ENCODE measurements at regions not wholly inside any gene's neighbourhood (a gene's known extent, or its start where the extent isn't known, plus 50 kb on each side); places are given as distances from the start of the nearest gene placed in this dataset.
"Not testable (repeated sequence)": the region's sequence is repeated elsewhere in the genome, so short reads cannot be mapped to it uniquely, and the experiment has no call there.

GRCh38 chr20:23299673-23300050 lies 50.9 kb upstream of the NXT1 start:
- DNase-seq: no peak

DNA sequence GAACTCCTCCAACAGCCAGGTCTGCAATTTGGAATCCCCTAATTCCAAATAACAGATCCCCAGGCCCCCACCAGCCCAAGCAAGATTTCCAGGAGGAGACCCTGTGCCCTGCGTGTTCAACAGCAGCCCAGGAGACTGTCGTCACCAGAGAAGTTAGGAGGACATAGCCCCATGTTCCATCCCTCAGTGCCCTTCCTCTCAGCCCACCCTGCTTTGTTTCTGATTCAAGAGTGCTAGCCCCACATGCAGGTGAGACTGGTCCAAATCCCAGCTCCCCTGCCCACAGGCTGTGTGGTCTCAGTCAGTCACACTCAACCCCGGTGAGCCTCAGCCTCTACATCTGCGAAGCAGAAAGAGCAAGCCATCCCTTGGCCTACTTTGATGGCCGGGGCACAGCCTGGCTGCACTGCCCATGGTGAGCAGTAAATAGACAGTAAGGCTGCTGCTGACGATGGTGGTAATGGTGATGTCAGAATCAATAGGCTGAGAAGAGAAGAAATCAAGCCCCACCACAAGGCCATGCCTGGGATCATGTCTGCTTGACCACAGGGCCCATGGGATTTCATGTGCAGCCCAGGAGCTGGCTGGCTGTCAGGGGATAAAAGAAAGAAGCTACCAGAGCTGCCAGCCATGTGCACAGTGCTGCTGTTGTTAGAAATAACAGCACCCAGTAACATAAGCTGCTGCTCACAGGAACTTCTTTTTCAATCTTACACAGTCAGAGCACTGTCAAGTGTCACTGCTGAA lies 51.5 kb upstream of the NXT1 start:
- DNase-seq: peak; percentile 82

- DNase-seq: peak; percentile 7
Observed at GRCh38 chr20:23298155-23298554, 52.4 kb upstream of the NXT1 start.

DNA sequence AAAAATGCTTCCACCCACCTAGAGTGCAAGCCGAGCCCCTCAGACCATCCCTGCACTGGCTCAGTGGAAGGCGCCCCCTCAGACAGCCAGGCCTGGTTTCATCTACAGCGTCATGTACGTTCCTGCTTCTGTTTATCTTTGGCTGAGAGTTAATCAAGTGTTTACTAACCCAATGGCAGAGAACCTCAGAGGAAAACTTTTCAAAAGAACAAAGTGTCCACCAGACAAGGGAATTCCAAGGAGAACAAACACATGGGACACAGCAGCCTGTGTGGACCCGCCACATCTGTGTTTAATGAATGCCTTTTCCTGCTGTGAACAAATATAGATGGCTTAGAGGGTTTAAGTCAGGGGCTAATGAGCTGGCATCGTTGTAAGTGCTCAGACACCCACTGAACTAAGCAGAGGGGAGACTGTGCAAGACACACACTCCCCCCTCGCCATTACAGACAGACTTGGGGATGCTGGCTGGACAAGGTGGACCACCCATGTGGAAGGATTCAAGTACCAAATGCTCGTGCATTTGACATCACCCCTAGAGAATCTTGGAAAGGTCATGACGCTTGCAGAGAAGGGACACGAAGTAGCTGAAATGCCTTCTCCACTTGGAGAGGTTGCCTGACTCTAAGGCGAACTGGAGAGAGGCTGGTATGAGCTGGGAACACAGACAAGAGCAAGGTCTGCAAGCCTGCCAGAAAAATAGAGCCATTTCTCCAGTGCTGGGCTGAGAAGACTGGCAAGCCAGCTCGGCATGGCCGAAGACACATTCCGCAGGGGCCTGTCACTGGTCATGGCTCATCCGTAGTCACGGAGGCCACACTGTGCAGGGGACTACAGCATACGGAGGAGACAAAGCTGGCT lies 53.5 kb upstream of the NXT1 start:
- DNase-seq: peak; percentile 55

- no peak for DNase-seq
Observed at GRCh38 chr20:23295934-23296333, 54.7 kb upstream of the NXT1 start.

DNA sequence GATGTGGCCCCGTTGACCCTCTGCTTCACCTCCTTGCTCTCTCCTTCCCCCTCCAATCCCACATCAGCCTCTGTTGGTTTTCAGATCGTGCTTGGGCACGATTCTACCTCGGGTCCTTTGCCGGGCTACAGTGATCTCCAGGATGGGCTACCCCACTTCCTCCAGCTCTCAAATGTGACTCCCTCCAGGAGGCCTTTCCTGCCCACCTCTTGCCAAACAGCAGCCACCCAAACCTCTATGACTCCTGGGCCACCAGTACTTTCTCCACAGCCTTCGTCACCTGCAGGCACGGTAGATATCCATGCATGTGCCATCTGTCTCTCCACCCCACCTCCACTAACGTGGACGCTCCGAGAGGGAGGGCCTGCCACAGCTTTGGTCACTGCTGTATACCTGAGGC lies 55.9 kb upstream of the NXT1 start:
- no peak for DNase-seq

DNA sequence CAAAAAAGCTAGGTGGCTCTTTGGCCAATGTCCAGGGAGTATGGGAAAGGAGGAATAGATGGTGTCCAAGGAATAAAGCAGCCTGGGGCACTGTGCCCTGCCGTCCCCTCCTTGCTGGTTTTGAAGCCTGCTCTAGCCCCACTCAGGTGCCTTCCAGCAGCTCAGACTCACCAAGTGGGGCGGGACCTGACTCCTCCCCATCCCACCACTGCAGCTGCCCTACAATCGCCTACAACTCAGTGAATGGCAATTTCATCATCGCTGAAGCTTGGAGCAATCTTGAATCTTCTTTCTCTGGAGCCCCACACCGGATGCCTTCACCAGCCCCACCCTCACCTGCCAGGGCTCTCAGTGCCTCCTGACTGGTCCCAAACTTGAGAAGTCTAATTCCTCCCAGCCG lies 56.4 kb upstream of the NXT1 start:
- no peak for DNase-seq

DNA sequence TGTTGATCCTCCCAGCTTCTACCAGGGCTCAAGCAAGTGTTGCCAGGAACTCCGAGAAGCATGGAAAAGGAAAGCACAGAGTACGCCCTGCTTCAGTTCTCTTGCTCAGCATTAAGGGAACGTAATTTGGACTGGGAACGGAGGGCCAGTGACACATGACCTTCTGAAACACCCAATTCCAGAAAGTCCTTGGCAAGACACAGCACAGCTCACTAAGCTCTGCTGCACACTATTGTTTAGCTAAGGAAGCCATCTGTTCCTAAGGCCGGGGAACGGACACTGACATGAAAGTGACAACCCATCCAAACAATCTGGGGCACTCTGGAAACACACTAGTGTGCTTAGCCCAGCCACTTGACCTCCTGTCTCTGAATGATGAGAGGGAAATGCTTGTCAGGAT lies 56.9 kb upstream of the NXT1 start:
- no peak for DNase-seq

DNA sequence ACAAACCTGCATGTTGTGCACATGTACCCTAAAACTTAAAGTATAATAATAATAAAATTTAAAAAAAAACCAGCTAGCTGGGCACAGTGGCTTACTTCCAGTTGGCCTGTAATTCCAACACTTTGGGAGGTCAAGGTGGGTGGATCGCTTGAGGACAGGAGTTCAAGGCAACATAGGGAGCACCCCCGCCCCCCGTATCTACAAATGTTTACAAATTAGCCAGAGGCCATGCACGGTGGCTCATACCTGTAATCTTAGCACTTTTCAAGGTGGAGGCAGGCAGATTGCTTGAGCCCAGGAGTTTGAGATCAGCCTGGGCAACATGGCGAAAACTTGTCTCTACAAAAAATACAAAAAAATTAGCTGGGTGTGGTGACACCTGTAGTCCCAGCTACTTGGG lies 58.3 kb upstream of the NXT1 start:
- not testable (repeated sequence) for DNase-seq

DNA sequence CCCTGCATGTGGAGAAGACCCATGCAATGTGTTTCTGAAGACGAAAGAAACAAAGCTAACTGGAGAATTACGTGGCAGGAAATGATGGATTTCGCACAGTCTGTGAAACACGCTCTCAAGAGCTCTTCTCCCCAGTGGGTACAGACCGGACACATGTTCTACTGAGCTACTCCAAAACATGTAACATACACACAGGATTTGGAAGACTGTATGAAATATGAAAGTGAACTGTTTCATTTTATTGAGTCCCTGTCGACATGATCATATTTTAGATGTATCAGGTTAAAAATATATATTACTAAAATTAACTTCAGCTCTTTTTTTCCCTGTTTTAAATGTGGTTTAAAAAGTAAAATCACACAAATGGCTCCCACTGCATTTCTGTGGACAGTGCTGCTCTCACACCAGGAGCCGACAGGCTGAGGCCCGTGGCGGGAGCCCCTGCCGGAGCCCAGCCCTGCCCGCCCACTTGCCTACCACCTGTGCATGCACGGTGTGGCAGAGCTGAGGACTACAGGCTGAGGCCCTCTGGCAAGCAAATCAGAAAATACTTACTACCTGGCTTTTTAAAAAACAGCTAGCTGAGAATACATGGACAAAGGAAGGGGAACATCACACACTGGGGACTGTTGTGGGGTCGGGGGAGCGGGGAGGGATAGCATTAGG lies 58.9 kb upstream of the NXT1 start:
- peak; percentile 54 for DNase-seq

GRCh38 chr20:23290761-23291574 lies 59.6 kb upstream of the NXT1 start:
- DNase-seq: no peak

DNA sequence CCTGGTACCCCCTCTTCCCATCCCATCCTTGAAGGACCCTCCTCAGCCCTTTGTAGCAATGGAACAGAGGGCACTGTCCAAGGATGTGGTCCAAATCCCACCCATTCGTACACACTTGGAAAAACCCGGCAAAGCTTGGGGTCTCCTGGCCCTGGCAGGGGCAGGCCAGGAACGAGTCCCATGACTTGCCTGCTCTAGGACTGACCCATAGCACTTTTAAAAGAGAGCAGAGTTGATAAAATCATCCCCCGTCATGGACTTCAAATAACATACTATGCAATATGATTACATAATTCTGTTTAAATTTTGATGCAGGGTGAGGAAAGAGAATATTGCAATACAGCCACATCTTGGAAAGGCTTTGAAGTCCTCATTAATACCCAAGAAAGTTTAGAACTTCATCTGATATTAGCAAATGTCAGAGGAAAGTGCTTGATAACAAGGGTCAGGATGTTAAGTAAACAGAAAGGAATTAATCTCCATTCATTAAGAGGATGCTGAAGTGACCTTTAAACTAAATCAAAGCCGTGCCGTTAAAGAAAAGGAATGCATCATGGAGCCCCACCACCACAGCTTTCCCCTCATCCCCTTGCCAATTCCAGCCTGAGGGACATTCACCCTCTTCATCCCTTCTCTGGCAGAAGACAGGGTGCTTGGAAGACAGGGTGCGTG lies 60.7 kb upstream of the NXT1 start:
- DNase-seq: no peak

GRCh38 chr20:23289249-23289648 lies 61.3 kb upstream of the NXT1 start:
- DNase-seq: no peak

- DNase-seq: no peak
Observed at GRCh38 chr20:23287354-23288190, 63.0 kb upstream of the NXT1 start.

GRCh38 chr20:23286346-23286745 lies 64.2 kb upstream of the NXT1 start:
- no peak for DNase-seq

DNA sequence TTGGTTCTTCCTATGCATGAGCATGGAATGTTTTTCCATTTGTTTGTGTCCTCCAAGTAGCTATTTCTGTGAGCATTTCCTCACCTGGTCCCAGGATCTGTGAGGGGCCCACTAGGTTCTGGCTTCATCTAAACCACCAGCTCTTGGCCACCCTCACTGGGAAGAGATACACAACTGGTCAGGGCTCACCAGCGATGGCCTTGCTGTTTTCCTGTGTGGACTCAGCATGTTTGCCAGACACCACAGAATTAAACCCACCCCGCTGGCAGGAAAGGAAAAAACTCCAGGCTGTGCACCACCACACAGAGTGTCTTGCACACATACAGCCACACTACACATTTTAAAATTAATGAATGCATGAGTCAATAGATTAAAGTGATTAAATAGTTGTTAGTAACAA lies 65.1 kb upstream of the NXT1 start:
- no peak for DNase-seq

DNA sequence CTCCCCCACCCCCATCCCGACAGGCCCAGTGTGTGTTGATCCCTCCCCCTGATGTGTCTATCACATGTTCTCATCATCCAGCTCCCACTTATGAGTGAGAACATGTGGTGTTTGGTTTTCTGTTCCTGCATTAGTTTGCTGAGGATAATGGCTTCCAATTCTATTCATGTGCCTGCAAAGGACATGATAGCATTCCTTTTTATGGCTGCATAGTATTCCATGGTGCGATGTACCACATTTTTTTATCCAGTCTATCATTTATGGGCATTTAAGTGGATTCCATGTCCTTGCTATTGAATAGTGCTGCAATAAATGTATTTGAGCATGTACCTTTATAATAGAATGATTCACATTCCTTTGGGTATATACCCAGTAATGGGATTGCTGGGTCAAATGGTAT lies 66.6 kb upstream of the NXT1 start:
- no peak for DNase-seq

DNA sequence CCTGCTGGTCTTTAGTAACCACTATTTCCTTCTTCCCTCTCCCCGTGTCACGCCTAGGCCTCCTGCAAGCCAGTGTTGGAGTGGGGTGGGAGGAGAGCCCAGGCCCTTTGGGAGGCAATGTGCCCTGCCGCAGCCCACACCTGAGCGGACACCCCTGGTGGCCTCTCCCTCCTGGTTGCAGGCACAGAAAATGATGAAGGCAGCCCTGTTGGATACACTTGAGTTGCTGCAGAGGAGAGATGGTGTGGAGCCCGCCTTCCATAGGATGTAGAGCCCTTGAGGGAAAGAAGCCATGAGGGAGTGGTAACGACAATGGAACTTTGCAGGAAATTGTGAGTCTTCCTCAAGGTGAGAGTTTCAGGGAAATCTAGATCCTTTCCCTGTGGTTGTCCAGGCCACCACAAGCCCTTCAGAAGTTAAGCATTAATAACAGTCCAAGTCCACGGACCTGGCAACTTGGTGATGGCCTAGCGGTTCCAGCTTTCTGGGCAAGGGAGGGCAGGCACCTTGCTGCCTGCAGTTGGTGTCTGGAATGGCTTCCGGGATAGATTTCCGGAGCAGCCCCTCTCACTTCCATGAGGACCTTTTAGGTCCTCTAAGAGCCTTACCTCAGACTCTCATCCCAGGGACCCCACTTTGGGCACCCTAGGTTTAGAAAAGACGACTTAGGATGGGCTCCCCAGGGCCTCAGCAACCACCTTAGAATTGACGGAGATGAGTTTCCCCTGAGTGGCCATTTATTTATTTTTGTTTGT lies 67.3 kb upstream of the NXT1 start:
- DNase-seq: no peak

DNA sequence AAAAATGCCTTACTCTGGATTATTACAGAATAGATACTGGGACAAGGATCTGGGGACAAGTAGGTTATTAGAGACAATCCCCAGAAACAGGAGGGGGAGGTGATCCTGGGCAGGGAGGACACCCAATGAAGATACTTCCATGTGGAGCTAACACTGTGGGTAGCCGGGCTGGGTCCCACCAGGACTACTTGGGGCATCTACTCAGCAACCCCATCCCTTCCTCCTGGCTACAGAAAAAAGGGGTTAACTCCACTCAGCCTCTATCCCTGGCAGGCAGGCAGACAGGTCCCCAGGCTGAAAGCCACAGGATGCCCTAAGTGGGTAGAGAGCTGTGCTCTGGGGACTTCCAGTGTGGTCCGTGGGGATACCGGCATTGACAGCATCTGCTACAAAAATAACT lies 68.0 kb upstream of the NXT1 start:
- no peak for DNase-seq

DNA sequence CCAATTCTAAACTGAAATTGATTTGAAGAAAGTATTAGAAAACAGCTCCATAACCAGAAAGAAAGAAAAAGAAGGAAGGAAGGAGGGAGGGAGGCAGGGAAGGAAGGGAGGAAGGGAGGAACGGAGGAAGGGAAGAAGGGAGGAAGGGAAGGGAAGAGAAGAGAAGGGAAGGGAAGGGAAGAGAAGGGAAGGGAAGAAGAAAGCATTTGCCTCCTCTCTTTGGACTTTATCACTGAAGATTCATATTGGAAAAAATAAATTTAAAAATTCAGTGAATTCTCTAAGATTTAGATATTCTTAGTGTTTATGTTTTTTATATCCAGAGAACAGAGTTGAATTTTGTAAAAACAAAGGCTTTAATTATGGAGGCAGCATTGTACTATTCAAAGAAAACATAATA lies 68.5 kb upstream of the NXT1 start:
- DNase-seq: no peak

All from fibroblast of skin of scalp (primary cell).